Erythroblast (primary cell): ENCODE measurements at regions not wholly inside any gene's neighbourhood (a gene's known extent, or its start where the extent isn't known, plus 50 kb on each side); places are given as distances from the start of the nearest gene placed in this dataset.

ENCODE experiments used
- GATA1 ChIP-seq: IDR thresholded peaks from 2 replicates; pipeline ENCODE4 v1.6.1; 2011; ENCODE audit warnings: low read depth, mild to moderate bottlenecking, control low read depth, low read length, moderate library complexity
- POLR2A ChIP-seq: IDR thresholded peaks from 2 replicates; pipeline ENCODE4 v1.6.1; 2011; ENCODE audit warnings: mild to moderate bottlenecking, low read length

GRCh38 chr22:25357132-25357455 lies 137.7 kb downstream of the CRYBB2 start:
- TF ChIP-seq POLR2A (no peak), GATA1 (no peak)
